ENCODE measurements at regions not wholly inside any gene's neighbourhood (a gene's known extent, or its start where the extent isn't known, plus 50 kb on each side); places are given as distances from the start of the nearest gene placed in this dataset.

- Histone ChIP-seq H3K4me3 (ENCODE audit: low read depth, low read length) (peak overlapping the region; percentile 71), H3K9me3 (ENCODE audit: control insufficient read depth, insufficient read depth, low read length) (peaks cover 6% of the 10 kb centered on the region), H3K27ac (ENCODE audit: low read depth, low read length) (no peak overlapping the region), H3K27me3 (ENCODE audit: control insufficient read depth, insufficient read depth, low read length) (no peaks in the 10 kb centered on the region)
- DNase-seq (ENCODE audit: low read depth, low spot score) = peak; percentile 33
- ChIA-PET CTCF (interaction anchor here (0.6 to 1.8 kb wide), 13 partner anchors 9 to 941 kb away, joined by 3 to 10 read pairs (median 3); no protein-coding TSS in a partner anchor), POLR2A (interaction anchor here (0.6 kb wide), 1 partner anchor 15 kb away, joined by 3 read pairs; no protein-coding TSS in a partner anchor)
- TF ChIP-seq, protein P1, sequence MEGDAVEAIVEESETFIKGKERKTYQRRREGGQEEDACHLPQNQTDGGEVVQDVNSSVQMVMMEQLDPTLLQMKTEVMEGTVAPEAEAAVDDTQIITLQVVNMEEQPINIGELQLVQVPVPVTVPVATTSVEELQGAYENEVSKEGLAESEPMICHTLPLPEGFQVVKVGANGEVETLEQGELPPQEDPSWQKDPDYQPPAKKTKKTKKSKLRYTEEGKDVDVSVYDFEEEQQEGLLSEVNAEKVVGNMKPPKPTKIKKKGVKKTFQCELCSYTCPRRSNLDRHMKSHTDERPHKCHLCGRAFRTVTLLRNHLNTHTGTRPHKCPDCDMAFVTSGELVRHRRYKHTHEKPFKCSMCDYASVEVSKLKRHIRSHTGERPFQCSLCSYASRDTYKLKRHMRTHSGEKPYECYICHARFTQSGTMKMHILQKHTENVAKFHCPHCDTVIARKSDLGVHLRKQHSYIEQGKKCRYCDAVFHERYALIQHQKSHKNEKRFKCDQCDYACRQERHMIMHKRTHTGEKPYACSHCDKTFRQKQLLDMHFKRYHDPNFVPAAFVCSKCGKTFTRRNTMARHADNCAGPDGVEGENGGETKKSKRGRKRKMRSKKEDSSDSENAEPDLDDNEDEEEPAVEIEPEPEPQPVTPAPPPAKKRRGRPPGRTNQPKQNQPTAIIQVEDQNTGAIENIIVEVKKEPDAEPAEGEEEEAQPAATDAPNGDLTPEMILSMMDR (IDR thresholded peaks at IDR 0.05; ENCODE audit: low read depth, low read length) = peak; percentile 75
Measured at GRCh38 chr10:108911814-108912541, 1011.3 kb downstream of the XPNPEP1 start.

- no peaks in the 10 kb centered on the region for H3K27me3 ChIP-seq (ENCODE audit: control insufficient read depth, insufficient read depth, low read length)
- ChIA-PET POLR2A (no interaction called here), CTCF (no interaction called here)
- H3K9me3 ChIP-seq (ENCODE audit: control insufficient read depth, insufficient read depth, low read length) = peaks cover 6% of the 10 kb centered on the region
- H3K27ac ChIP-seq (ENCODE audit: low read depth, low read length) = no peak overlapping the region
- DNase-seq (ENCODE audit: low read depth, low spot score) = no peak
- TF ChIP-seq, protein P1 (IDR thresholded peaks at IDR 0.05; ENCODE audit: low read depth, low read length) = no peak
- no peak overlapping the region for H3K4me3 ChIP-seq (ENCODE audit: low read depth, low read length)
Measured at GRCh38 chr10:108908096-108908495, 1015.2 kb downstream of the XPNPEP1 start.

GRCh38 chr10:108905821-108906220 lies 1017.5 kb downstream of the XPNPEP1 start:
- TF ChIP-seq, protein P1 (IDR thresholded peaks at IDR 0.05; ENCODE audit: low read depth, low read length) = no peak
- H3K9me3 ChIP-seq (ENCODE audit: control insufficient read depth, insufficient read depth, low read length) = no peaks in the 10 kb centered on the region
- POLR2A ChIA-PET = no interaction called here
- H3K4me3 ChIP-seq (ENCODE audit: low read depth, low read length) = no peak overlapping the region
- no peaks in the 10 kb centered on the region for H3K27me3 ChIP-seq (ENCODE audit: control insufficient read depth, insufficient read depth, low read length)
- DNase-seq (ENCODE audit: low read depth, low spot score) = no peak
- no peak overlapping the region for H3K27ac ChIP-seq (ENCODE audit: low read depth, low read length)
- CTCF ChIA-PET = no interaction called here

GRCh38 chr10:108905171-108905570 lies 1018.1 kb downstream of the XPNPEP1 start:
- ChIA-PET POLR2A (no interaction called here), CTCF (no interaction called here)
- Histone ChIP-seq H3K27me3 (ENCODE audit: control insufficient read depth, insufficient read depth, low read length) (no peaks in the 10 kb centered on the region), H3K27ac (ENCODE audit: low read depth, low read length) (no peak overlapping the region), H3K4me3 (ENCODE audit: low read depth, low read length) (no peak overlapping the region), H3K9me3 (ENCODE audit: control insufficient read depth, insufficient read depth, low read length) (no peaks in the 10 kb centered on the region)
- TF ChIP-seq, protein P1 (IDR thresholded peaks at IDR 0.05; ENCODE audit: low read depth, low read length) = no peak
- no peak for DNase-seq (ENCODE audit: low read depth, low spot score)

GRCh38 chr10:108904163-108904838 lies 1019.0 kb downstream of the XPNPEP1 start:
- no peak for DNase-seq (ENCODE audit: low read depth, low spot score)
- Histone ChIP-seq H3K9me3 (ENCODE audit: control insufficient read depth, insufficient read depth, low read length) (no peaks in the 10 kb centered on the region), H3K27ac (ENCODE audit: low read depth, low read length) (no peak overlapping the region), H3K27me3 (ENCODE audit: control insufficient read depth, insufficient read depth, low read length) (no peaks in the 10 kb centered on the region), H3K4me3 (ENCODE audit: low read depth, low read length) (no peak overlapping the region)
- POLR2A ChIA-PET = no interaction called here
- TF ChIP-seq, protein P1 (IDR thresholded peaks at IDR 0.05; ENCODE audit: low read depth, low read length) = no peak
- CTCF ChIA-PET = interaction anchor here (2.2 kb wide), 1 partner anchor 7 kb away, joined by 10 read pairs; no protein-coding TSS in a partner anchor
